Fibroblast of lung (primary cell): ENCODE measurements at regions not wholly inside any gene's neighbourhood (a gene's known extent, or its start where the extent isn't known, plus 50 kb on each side); places are given as distances from the start of the nearest gene placed in this dataset.

Experiments used
- DNase-seq, 2 donors: peaks; one replicate each; pipeline versions ENCODE4 v3.0.0 to v3.0.0-alpha.2; 2010; ENCODE audit warnings: low read depth in 2 of 2
- H2AFZ ChIP-seq: 2 replicates; pipeline ENCODE4 v1.5.1; 2012; ENCODE audit warnings: low read length, control low read depth, inconsistent platforms
- H3K27ac ChIP-seq: 2 replicates; pipeline ENCODE4 v1.5.1; 2011; ENCODE audit warnings: low read length, control low read depth; ENCODE audit not compliant: insufficient read depth
- H3K27me3 ChIP-seq: 2 replicates; pipeline ENCODE4 v1.5.1; 2011; ENCODE audit warnings: mild to moderate bottlenecking, low read length; ENCODE audit not compliant: control insufficient read depth, insufficient read depth
- H3K36me3 ChIP-seq: 2 replicates; pipeline ENCODE4 v1.5.1; 2011; ENCODE audit warnings: low read length; ENCODE audit not compliant: control insufficient read depth, insufficient read depth
- H3K4me1 ChIP-seq: 2 replicates; pipeline ENCODE4 v1.5.1; 2011; ENCODE audit warnings: low read length; ENCODE audit not compliant: control insufficient read depth, insufficient read depth; ENCODE audit errors: extremely low read depth
- H3K4me2 ChIP-seq: 2 replicates; pipeline ENCODE4 v1.5.1; 2011; ENCODE audit warnings: low read length, control low read depth; ENCODE audit not compliant: insufficient read depth; ENCODE audit errors: extremely low read depth
- H3K4me3 ChIP-seq, 4 experiments: fragments of 200-600 bp in 1 of 4; sonication (generic) in 1 of 4; replicated peaks in 1 of 4; 2 replicates each; pipeline ENCODE4 v1.5.1; 2011 to 2016; ENCODE audit warnings: low read length in 4 of 4, low read depth in 3 of 4, mild to moderate bottlenecking in 3 of 4, control low read depth in 2 of 4, inconsistent platforms in 1 of 4, mixed read lengths in 1 of 4; ENCODE audit not compliant: insufficient read depth in 1 of 4; ENCODE audit errors: control extremely low read depth in 1 of 4
- H3K79me2 ChIP-seq: 2 replicates; pipeline ENCODE4 v1.5.1; 2012; ENCODE audit warnings: mild to moderate bottlenecking, low read length, inconsistent platforms; ENCODE audit not compliant: control insufficient read depth, insufficient read depth
- H3K9ac ChIP-seq: 2 replicates; pipeline ENCODE4 v1.5.1; 2011; ENCODE audit warnings: mild to moderate bottlenecking, low read length, control low read depth; ENCODE audit not compliant: insufficient read depth
- H3K9me3 ChIP-seq: 2 replicates; pipeline ENCODE4 v1.5.1; 2012; ENCODE audit warnings: low read depth, low read length; ENCODE audit not compliant: control insufficient read depth, insufficient read depth
- H4K20me1 ChIP-seq: 2 replicates; pipeline ENCODE4 v1.5.1; 2011; ENCODE audit warnings: low read length; ENCODE audit not compliant: control insufficient read depth, insufficient read depth; ENCODE audit errors: extremely low read depth
- EZH2 ChIP-seq: IDR thresholded peaks from 2 replicates; pipeline ENCODE4 v1.5.1; 2012; ENCODE audit warnings: low read length, control low read depth, mild to moderate bottlenecking; ENCODE audit errors: missing control alignments
- TF ChIP-seq, protein P1 (sequence below), 2 donors: IDR thresholded peaks in 1 of 2; conservative IDR thresholded peaks in 1 of 2; 1 replicate in 1 of 2; 2 replicates in 1 of 2; pipeline ENCODE4 v1.5.1; 2011 to 2012; ENCODE audit warnings: low read length in 2 of 2, control low read depth in 1 of 2, inconsistent platforms in 1 of 2, low read depth in 1 of 2, mild to moderate bottlenecking in 1 of 2

DNA sequence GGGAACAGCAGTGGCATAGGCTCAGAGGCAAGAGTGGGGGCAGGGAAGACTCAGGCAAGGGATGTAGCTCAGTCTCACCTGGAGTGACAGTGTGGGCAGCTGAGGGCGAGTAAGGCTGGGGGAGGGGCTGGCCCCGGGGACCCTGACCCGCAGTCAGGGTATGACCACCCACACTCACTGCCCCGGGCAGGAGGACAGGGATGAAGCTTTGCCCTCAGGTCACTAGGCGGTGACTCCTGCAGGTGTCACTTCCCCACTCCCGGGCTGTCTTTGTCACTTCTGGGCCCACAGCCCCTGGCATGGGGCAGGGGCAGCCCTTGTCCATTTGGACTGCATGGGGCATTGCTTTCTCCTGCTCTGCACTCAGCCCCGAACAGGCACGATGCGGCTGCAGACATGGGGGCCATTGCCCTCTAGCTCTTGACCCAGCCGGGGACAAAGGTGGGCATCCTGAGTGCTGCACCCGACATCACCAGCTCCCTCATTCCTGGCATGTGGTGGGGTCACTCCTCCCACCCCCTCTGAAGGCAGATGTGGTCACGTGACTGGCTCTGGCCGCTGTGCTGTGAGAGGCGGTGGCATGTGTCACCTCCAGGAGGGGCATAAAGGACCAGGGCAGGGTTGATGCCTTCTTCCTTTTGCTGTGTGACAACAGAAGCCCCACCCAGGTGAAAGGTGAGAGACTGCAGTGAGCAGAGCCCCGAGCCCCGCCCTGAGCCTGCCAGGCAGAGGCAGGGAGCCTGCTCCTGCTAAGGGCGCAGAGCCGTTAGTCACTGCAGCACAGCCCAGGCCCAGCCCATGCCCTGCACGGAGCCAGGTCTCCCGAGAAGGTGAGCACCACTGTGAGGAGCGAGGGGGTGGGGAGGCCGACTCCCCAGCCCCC, 66.0 kb downstream of the MATN1 start:
- H3K9ac ChIP-seq, result no peak overlapping the region
- no peaks in the 10 kb centered on the region for H3K9me3 ChIP-seq
- TF ChIP-seq, protein P1, sequence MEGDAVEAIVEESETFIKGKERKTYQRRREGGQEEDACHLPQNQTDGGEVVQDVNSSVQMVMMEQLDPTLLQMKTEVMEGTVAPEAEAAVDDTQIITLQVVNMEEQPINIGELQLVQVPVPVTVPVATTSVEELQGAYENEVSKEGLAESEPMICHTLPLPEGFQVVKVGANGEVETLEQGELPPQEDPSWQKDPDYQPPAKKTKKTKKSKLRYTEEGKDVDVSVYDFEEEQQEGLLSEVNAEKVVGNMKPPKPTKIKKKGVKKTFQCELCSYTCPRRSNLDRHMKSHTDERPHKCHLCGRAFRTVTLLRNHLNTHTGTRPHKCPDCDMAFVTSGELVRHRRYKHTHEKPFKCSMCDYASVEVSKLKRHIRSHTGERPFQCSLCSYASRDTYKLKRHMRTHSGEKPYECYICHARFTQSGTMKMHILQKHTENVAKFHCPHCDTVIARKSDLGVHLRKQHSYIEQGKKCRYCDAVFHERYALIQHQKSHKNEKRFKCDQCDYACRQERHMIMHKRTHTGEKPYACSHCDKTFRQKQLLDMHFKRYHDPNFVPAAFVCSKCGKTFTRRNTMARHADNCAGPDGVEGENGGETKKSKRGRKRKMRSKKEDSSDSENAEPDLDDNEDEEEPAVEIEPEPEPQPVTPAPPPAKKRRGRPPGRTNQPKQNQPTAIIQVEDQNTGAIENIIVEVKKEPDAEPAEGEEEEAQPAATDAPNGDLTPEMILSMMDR (conservative IDR thresholded peaks at IDR 0.05 in 1 of 2, IDR thresholded peaks at IDR 0.05 in 1 of 2; ENCODE audit: low read depth in 1 of 2, low read length in 2 of 2), result no peak
- no peak for TF ChIP-seq EZH2

DNA sequence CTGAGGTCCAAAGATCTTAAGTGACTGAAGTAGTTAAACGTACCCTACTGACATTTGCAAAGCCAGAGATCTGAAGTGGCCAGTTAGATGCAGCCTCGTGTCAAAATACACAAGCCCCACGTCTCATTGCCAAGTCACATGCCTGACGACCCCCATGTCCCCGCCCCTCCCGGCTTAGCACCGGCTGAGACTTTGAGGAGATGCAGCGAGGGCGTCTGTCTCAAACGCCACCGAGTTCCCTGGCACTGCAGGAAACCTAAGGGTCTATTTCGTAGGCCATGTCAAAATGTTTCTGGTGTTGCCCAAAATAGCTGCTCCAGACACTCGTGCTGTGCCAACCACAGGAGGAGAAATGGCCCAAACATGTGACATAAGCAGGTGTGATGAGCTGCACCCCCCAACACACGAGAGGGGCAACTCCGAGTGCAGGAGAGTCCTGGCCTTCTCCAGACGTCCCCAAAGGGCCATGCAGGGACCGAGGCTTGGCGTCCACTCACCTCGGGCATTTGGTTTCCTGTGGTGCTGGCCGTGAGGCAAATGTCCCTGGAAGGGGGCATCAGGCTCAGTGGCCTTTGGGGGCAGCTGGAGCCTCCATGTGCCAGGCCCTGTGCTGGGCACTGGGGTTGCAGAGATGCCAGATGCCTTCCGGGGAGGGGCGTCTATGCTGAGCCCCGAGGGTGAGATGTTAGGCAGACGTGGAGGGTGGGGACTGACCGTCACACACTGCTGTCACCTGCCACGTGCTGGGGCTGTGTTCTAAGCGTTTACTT, 67.0 kb downstream of the MATN1 start:
- TF ChIP-seq, protein P1 (conservative IDR thresholded peaks at IDR 0.05 in 1 of 2, IDR thresholded peaks at IDR 0.05 in 1 of 2; ENCODE audit: low read depth in 1 of 2, low read length in 2 of 2), result no peak
- Histone ChIP-seq H3K27ac (no peak overlapping the region), H3K79me2 (no peaks in the 10 kb centered on the region), H3K36me3 (no peaks in the 10 kb centered on the region), H2AFZ (no peak overlapping the region), H3K9me3 (no peaks in the 10 kb centered on the region), H3K4me1 (no peaks in the 10 kb centered on the region), H3K9ac (no peak overlapping the region), H4K20me1 (no peaks in the 10 kb centered on the region), H3K27me3 (no peaks in the 10 kb centered on the region), H3K4me3 (no peak overlapping the region), H3K4me2 (no peak overlapping the region)
- DNase-seq, result no peak

More for the DNA sequence above, 66.0 kb downstream of the MATN1 start:
- Histone ChIP-seq H3K27me3 (no peaks in the 10 kb centered on the region), H4K20me1 (no peaks in the 10 kb centered on the region), H2AFZ (no peak overlapping the region), H3K79me2 (no peaks in the 10 kb centered on the region), H3K27ac (no peak overlapping the region), H3K4me3 (no peak overlapping the region), H3K36me3 (no peaks in the 10 kb centered on the region), H3K4me2 (no peak overlapping the region), H3K4me1 (no peaks in the 10 kb centered on the region)
- no peak for DNase-seq

DNA sequence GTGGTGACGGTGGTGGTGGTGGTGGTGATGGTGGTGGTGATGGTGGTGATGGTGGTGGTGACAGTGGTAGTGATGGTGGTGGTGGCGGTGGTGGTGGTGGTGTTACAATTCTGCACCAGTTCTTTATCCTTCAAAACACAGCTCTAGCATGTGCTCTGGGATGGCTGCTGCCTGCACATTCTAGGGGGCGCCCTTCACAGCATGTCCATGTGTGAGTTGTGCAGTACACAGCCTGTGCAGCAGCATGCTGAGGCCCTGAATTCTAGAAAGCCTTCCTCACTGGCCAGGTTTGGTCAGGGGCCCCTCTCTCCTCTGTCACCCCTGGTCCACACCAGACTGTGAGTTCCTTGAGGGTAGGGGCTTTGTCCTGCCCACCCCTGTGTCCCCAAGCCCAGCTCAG, 67.7 kb downstream of the MATN1 start:
- no peaks in the 10 kb centered on the region for H3K36me3 ChIP-seq
- no peaks in the 10 kb centered on the region for H3K79me2 ChIP-seq
- H2AFZ ChIP-seq, result no peak overlapping the region
- DNase-seq, result no peak
- no peak overlapping the region for H3K9ac ChIP-seq
- TF ChIP-seq, protein P1 (conservative IDR thresholded peaks at IDR 0.05 in 1 of 2, IDR thresholded peaks at IDR 0.05 in 1 of 2; ENCODE audit: low read depth in 1 of 2, low read length in 2 of 2), result no peak
- no peak for TF ChIP-seq EZH2
- no peaks in the 10 kb centered on the region for H3K27me3 ChIP-seq
- no peak overlapping the region for H3K4me2 ChIP-seq
- H3K9me3 ChIP-seq, result no peaks in the 10 kb centered on the region
- H4K20me1 ChIP-seq, result no peaks in the 10 kb centered on the region
- no peak overlapping the region for H3K27ac ChIP-seq
- H3K4me3 ChIP-seq, result no peak overlapping the region
- H3K4me1 ChIP-seq, result no peaks in the 10 kb centered on the region
